Gastrocnemius medialis (tissue), 4 donors: ENCODE measurements at regions not wholly inside any gene's neighbourhood (a gene's known extent, or its start where the extent isn't known, plus 50 kb on each side); places are given as distances from the start of the nearest gene placed in this dataset.

ENCODE experiments used
- ATAC-seq, 2 donors: fragments of 150-250 bp; one replicate each; pipeline ENCODE4 v1.9.1; 2016
- DNase-seq, 2 donors: peaks; one replicate each; pipeline ENCODE4 v3.0.0-alpha.2; 2019
- H3K27ac ChIP-seq, 4 donors: fragments of 200-600 bp; sonication (generic); 1 replicate in 1 of 4; 2 replicates in 3 of 4; pipeline ENCODE4 v1.5.1; 2016 to 2018; ENCODE audit warnings: mild to moderate bottlenecking in 2 of 4, moderate library complexity in 1 of 4
- H3K27me3 ChIP-seq, 3 donors: fragments of 200-600 bp; sonication (generic) in 2 of 3; 1 replicate in 1 of 3; 2 replicates in 2 of 3; pipeline versions ENCODE4 v1.5.1 to v1.6.0; 2016 to 2019; ENCODE audit warnings: mild to moderate bottlenecking in 1 of 3, moderate library complexity in 1 of 3
- H3K36me3 ChIP-seq, 2 donors: fragments of 200-600 bp; sonication (generic) in 1 of 2; one replicate each; pipeline ENCODE4 v1.5.1; 2017 to 2018
- H3K4me1 ChIP-seq, 2 donors: fragments of 200-600 bp; sonication (generic) in 1 of 2; one replicate each; pipeline ENCODE4 v1.5.1; 2016 to 2017; ENCODE audit warnings: mild to moderate bottlenecking in 2 of 2
- H3K4me3 ChIP-seq, 4 donors: fragments of 200-600 bp; sonication (generic) in 3 of 4; 1 replicate in 1 of 4; 2 replicates in 3 of 4; pipeline ENCODE4 v1.5.1; 2016 to 2019; ENCODE audit warnings: mild to moderate bottlenecking in 2 of 4
- H3K9me3 ChIP-seq, 3 donors: fragments of 200-600 bp; sonication (generic) in 2 of 3; 1 replicate in 1 of 3; 2 replicates in 2 of 3; pipeline ENCODE4 v1.5.1; 2016 to 2019
- POLR2A ChIP-seq, 2 donors: fragments of 450-650 bp; IDR thresholded peaks; one replicate each; pipeline ENCODE4 v1.6.1; 2017; ENCODE audit warnings: antibody characterized with exemption in 2 of 2, mild to moderate bottlenecking in 2 of 2, moderate library complexity in 2 of 2
- in situ Hi-C, 4 donors: fragments of 200-750 bp; cut with MboI; loops; one replicate each; pipeline versions ENCODE4 v1.15.0 to v1.8.0; 2017; ENCODE audit warnings: low sequenced_read_pairs in 4 of 4
- intact Hi-C: fragments of 100-400 bp; cut with DNase I; formaldehyde crosslinking; loops from one replicate; pipeline ENCODE4 v1.15.1; 2023; ENCODE audit warnings: low total_unique reads
- TF ChIP-seq, protein P1 (sequence below), 5 experiments: fragments of 450-650 bp in 3 of 5; fragments of 200-600 bp in 2 of 5; sonication (generic) in 2 of 5; IDR thresholded peaks in 4 of 5; conservative IDR thresholded peaks in 1 of 5; 1 replicate in 4 of 5; 2 replicates in 1 of 5; pipeline ENCODE4 v1.5.1; 2016 to 2019; ENCODE audit warnings: antibody characterized with exemption in 5 of 5, mild to moderate bottlenecking in 3 of 5, moderate library complexity in 3 of 5

- no peaks in the 10 kb centered on the region for H3K36me3 ChIP-seq
- H3K9me3 ChIP-seq: no peaks in the 10 kb centered on the region
- intact Hi-C loops (no loop called here), in situ Hi-C loops (no loop called here)
- no peak overlapping the region for H3K4me3 ChIP-seq
- H3K4me1 ChIP-seq: no peaks in the 10 kb centered on the region
- H3K27ac ChIP-seq: no peak overlapping the region
- TF ChIP-seq POLR2A (IDR thresholded peaks at IDR 0.05): no peak
- TF ChIP-seq, protein P1, sequence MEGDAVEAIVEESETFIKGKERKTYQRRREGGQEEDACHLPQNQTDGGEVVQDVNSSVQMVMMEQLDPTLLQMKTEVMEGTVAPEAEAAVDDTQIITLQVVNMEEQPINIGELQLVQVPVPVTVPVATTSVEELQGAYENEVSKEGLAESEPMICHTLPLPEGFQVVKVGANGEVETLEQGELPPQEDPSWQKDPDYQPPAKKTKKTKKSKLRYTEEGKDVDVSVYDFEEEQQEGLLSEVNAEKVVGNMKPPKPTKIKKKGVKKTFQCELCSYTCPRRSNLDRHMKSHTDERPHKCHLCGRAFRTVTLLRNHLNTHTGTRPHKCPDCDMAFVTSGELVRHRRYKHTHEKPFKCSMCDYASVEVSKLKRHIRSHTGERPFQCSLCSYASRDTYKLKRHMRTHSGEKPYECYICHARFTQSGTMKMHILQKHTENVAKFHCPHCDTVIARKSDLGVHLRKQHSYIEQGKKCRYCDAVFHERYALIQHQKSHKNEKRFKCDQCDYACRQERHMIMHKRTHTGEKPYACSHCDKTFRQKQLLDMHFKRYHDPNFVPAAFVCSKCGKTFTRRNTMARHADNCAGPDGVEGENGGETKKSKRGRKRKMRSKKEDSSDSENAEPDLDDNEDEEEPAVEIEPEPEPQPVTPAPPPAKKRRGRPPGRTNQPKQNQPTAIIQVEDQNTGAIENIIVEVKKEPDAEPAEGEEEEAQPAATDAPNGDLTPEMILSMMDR (IDR thresholded peaks at IDR 0.05 in 4 of 5, conservative IDR thresholded peaks at IDR 0.05 in 1 of 5): no peak
- DNase-seq (no peak), ATAC-seq (no peak)
- H3K27me3 ChIP-seq: no peaks in the 10 kb centered on the region
Observed at GRCh38 chr1:99084562-99084961, 79.9 kb upstream of the PLPPR5 start.

- DNase-seq: no peak
- H3K27ac ChIP-seq: no peak overlapping the region
- in situ Hi-C loops: no loop called here
- H3K27me3 ChIP-seq: no peaks in the 10 kb centered on the region
- TF ChIP-seq, protein P1 (IDR thresholded peaks at IDR 0.05 in 4 of 5, conservative IDR thresholded peaks at IDR 0.05 in 1 of 5): no peak
- no peak for TF ChIP-seq POLR2A (IDR thresholded peaks at IDR 0.05)
- no peaks in the 10 kb centered on the region for H3K36me3 ChIP-seq
- ATAC-seq: no peak
- H3K9me3 ChIP-seq: no peaks in the 10 kb centered on the region
- intact Hi-C loops: no loop called here
- no peaks in the 10 kb centered on the region for H3K4me1 ChIP-seq
- no peak overlapping the region for H3K4me3 ChIP-seq
Observed at GRCh38 chr1:99086057-99086456, 81.4 kb upstream of the PLPPR5 start.

DNA sequence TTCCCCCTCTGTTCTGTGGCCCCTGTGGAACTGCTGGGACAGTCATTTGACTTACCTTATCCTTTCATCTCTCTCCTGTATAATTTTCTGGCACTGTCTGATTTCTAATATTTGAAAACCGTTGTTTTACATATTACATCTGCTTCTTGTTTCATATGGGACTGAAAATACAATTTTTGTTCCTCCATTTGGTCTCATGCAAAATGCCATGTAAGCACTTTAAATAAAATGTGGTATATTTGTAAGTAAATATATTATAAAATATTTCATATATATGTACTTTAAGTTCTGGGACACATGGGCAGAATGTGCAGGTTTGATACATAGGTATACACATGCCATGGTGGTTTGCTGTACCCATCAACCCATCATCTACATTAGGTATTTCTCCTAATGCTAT is 93.9 kb upstream of the PLPPR5 start:
- intact Hi-C loops: no loop called here
- ATAC-seq: no peak
- Histone ChIP-seq H3K4me1 (no peaks in the 10 kb centered on the region), H3K27ac (no peak overlapping the region), H3K9me3 (no peaks in the 10 kb centered on the region), H3K36me3 (no peaks in the 10 kb centered on the region), H3K4me3 (no peak overlapping the region), H3K27me3 (no peaks in the 10 kb centered on the region)
- in situ Hi-C loops: no loop called here
- TF ChIP-seq, protein P1 (IDR thresholded peaks at IDR 0.05 in 4 of 5, conservative IDR thresholded peaks at IDR 0.05 in 1 of 5): no peak
- TF ChIP-seq POLR2A (IDR thresholded peaks at IDR 0.05): no peak
- no peak for DNase-seq

GRCh38 chr1:99106274-99106673 is 101.6 kb upstream of the PLPPR5 start:
- Histone ChIP-seq H3K4me3 (no peak overlapping the region), H3K27ac (no peak overlapping the region), H3K9me3 (no peaks in the 10 kb centered on the region), H3K27me3 (no peaks in the 10 kb centered on the region), H3K36me3 (no peaks in the 10 kb centered on the region), H3K4me1 (no peaks in the 10 kb centered on the region)
- in situ Hi-C loops (no loop called here), intact Hi-C loops (no loop called here)
- DNase-seq: no peak
- no peak for ATAC-seq
- TF ChIP-seq POLR2A (IDR thresholded peaks at IDR 0.05): no peak
- TF ChIP-seq, protein P1 (IDR thresholded peaks at IDR 0.05 in 4 of 5, conservative IDR thresholded peaks at IDR 0.05 in 1 of 5): no peak

DNA sequence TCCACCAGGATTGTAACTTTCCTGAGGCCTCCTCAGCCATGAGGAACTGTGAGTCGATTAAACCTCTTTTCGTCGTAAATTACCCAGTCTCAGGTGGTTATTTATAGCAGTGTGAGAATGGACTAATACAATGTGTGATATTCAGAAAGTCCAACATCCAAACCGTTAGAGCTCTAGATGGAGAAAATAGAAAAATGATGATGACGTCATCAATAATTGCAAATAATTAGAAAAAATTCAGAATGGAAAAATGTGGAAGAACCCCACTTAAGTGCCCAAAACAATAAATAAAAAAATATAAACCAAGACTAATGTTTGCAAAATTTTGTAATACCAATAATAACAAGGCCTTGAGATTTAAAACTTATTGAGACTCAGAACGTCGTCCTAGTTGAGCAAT is 103.0 kb upstream of the PLPPR5 start:
- H3K27me3 ChIP-seq: no peaks in the 10 kb centered on the region
- intact Hi-C loops (no loop called here), in situ Hi-C loops (no loop called here)
- no peaks in the 10 kb centered on the region for H3K36me3 ChIP-seq
- H3K27ac ChIP-seq: no peak overlapping the region
- TF ChIP-seq, protein P1 (IDR thresholded peaks at IDR 0.05 in 4 of 5, conservative IDR thresholded peaks at IDR 0.05 in 1 of 5): no peak
- TF ChIP-seq POLR2A (IDR thresholded peaks at IDR 0.05): no peak
- H3K9me3 ChIP-seq: no peaks in the 10 kb centered on the region
- no peak for ATAC-seq
- no peak overlapping the region for H3K4me3 ChIP-seq
- no peak for DNase-seq
- H3K4me1 ChIP-seq: no peaks in the 10 kb centered on the region
